GM12878 (cell line): ENCODE measurements at regions not wholly inside any gene's neighbourhood (a gene's known extent, or its start where the extent isn't known, plus 50 kb on each side); places are given as distances from the start of the nearest gene placed in this dataset.
A peak's percentile ranks its signal among the peaks of the same experiment; 100 is the strongest.

ENCODE experiments used
- ATAC-seq: fragments of 200-7000 bp; cut with Tn5 transposase; 3 replicates; pipeline ENCODE4 v1.9.1; 2020; ENCODE audit warnings: mild to moderate bottlenecking, moderate library complexity
- BruUV-seq: library from RNA; stranded (reverse); fragments of 400-500 nt; replicated peaks from 2 replicates; lab custom pipeline; 2021; lab: Mats Ljungman, UMichigan
- CTCF ChIA-PET: fragments of 300-600 bp; sonication (Branson Sonifier 250); formaldehyde crosslinking; extraction: SDS; loops from one replicate; lab custom pipeline; 2021; ENCODE audit warnings: inconsistent platforms; lab: Yijun Ruan, JAX
- POLR2A ChIA-PET: fragments of 350-600 bp; formaldehyde crosslinking; extraction: SDS; loops from one replicate; lab custom pipeline; 2021; ENCODE audit warnings: inconsistent platforms; lab: Charles Lee
- RAD21 ChIA-PET: fragments of 300-600 bp; sonication (Branson Sonifier 250); formaldehyde crosslinking; loops from one replicate; lab custom pipeline; 2023; ENCODE audit warnings: antibody characterized with exemption; ENCODE audit not compliant: unreplicated experiment; lab: Charles Lee
- SMC1A ChIA-PET: fragments of 300-600 bp; sonication (Branson Sonifier 250); formaldehyde crosslinking; loops from one replicate; lab custom pipeline; 2023; ENCODE audit not compliant: unreplicated experiment, uncharacterized antibody; lab: Charles Lee
- DNase-seq: peaks from one replicate; pipeline ENCODE4 v3.0.0-alpha.2; 2011; ENCODE audit warnings: low read depth, low spot score
- FAIRE-seq: peaks from 3 replicates; lab custom pipeline; 2011; peaks lifted over from hg19 to GRCh38; lab: Jason Lieb, UNC
- H2AFZ ChIP-seq: 2 replicates; pipeline ENCODE4 v1.6.0; 2011; ENCODE audit warnings: low read depth, low read length, control low read depth; ENCODE audit not compliant: control insufficient read depth
- H3K27ac ChIP-seq: 2 replicates; pipeline ENCODE4 v1.5.1; 2011; ENCODE audit warnings: control low read depth; ENCODE audit not compliant: control insufficient read depth, insufficient read depth
- H3K27me3 ChIP-seq, 2 experiments: replicated peaks in 1 of 2; 2 replicates each; pipeline versions ENCODE4 v1.6.0 to v1.6.1; 2011; ENCODE audit warnings: low read length in 1 of 2; ENCODE audit not compliant: control insufficient read depth in 2 of 2, insufficient read depth in 2 of 2
- H3K36me3 ChIP-seq, 2 experiments: 2 replicates each; pipeline ENCODE4 v1.5.1; 2011; ENCODE audit warnings: low read length in 1 of 2; ENCODE audit not compliant: control insufficient read depth in 2 of 2, insufficient read depth in 2 of 2
- H3K4me1 ChIP-seq: 2 replicates; pipeline ENCODE4 v1.6.1; 2011; ENCODE audit warnings: mild to moderate bottlenecking, low read length, moderate library complexity, mixed read lengths; ENCODE audit not compliant: control insufficient read depth, insufficient read depth
- H3K4me2 ChIP-seq: 2 replicates; pipeline ENCODE4 v1.6.0; 2011; ENCODE audit warnings: control low read depth; ENCODE audit not compliant: control insufficient read depth, insufficient read depth
- H3K4me3 ChIP-seq: fragments of 200-600 bp; sonication (generic); 2 replicates; pipeline ENCODE4 v1.5.1; 2016
- H3K79me2 ChIP-seq: 2 replicates; pipeline ENCODE4 v1.6.0; 2011; ENCODE audit warnings: low read length; ENCODE audit not compliant: control insufficient read depth, insufficient read depth
- H3K9ac ChIP-seq: 2 replicates; pipeline ENCODE4 v1.8.0; 2011; ENCODE audit warnings: low read length, control low read depth, mixed read lengths; ENCODE audit not compliant: control insufficient read depth, insufficient read depth
- H3K9me3 ChIP-seq: replicated peaks from 3 replicates; pipeline ENCODE4 v1.5.1; 2011; ENCODE audit warnings: mild to moderate bottlenecking, low read length; ENCODE audit not compliant: control insufficient read depth, insufficient read depth
- H4K20me1 ChIP-seq: 2 replicates; pipeline ENCODE4 v1.6.0; 2011; ENCODE audit not compliant: control insufficient read depth, insufficient read depth
- BRCA1 ChIP-seq: IDR thresholded peaks from 2 replicates; pipeline ENCODE4 v1.6.1; 2011; ENCODE audit warnings: low read depth, low read length, improper control_type of control experiment
- FOXK2 ChIP-seq: fragments of 450-650 bp; IDR thresholded peaks from 2 replicates; pipeline ENCODE4 v1.6.1; 2017; ENCODE audit warnings: mild to moderate bottlenecking, moderate library complexity
- GATAD2B ChIP-seq: fragments of 450-650 bp; conservative IDR thresholded peaks from 2 replicates; pipeline ENCODE4 v1.6.1; 2017; ENCODE audit warnings: low read depth, mild to moderate bottlenecking, moderate library complexity
- HCFC1 ChIP-seq: fragments of 150-350 bp; IDR thresholded peaks from 2 replicates; pipeline ENCODE4 v1.6.1; 2014; ENCODE audit warnings: low read length
- NFXL1 ChIP-seq: fragments of 450-650 bp; IDR thresholded peaks from 2 replicates; pipeline ENCODE4 v1.6.1; 2017; ENCODE audit warnings: antibody characterized with exemption, mild to moderate bottlenecking, borderline replicate concordance
- NFYB ChIP-seq: IDR thresholded peaks from 2 replicates; pipeline ENCODE4 v1.6.1; 2011; ENCODE audit warnings: low read depth, mild to moderate bottlenecking, low read length, improper control_type of control experiment, moderate library complexity; ENCODE audit not compliant: insufficient read depth
- PML ChIP-seq: IDR thresholded peaks from 2 replicates; pipeline ENCODE4 v1.6.1; 2012; ENCODE audit warnings: low read length, inconsistent platforms
- REST ChIP-seq: IDR thresholded peaks from 2 replicates; pipeline ENCODE4 v1.6.1; 2012; ENCODE audit warnings: mild to moderate bottlenecking, low read depth, low read length
- SKIL ChIP-seq: fragments of 450-650 bp; IDR thresholded peaks from 2 replicates; pipeline ENCODE4 v1.6.1; 2017; ENCODE audit warnings: mild to moderate bottlenecking, low read depth, inconsistent platforms; ENCODE audit not compliant: poor library complexity, severe bottlenecking
- SRF ChIP-seq, 2 experiments: IDR thresholded peaks; 2 replicates each; pipeline ENCODE4 v1.6.1; 2011; ENCODE audit warnings: low read depth in 2 of 2, low read length in 2 of 2, mild to moderate bottlenecking in 1 of 2, moderate library complexity in 1 of 2
- USF1 ChIP-seq: IDR thresholded peaks from 2 replicates; pipeline ENCODE4 v1.6.1; 2011; ENCODE audit warnings: borderline replicate concordance, low read depth, mild to moderate bottlenecking, moderate library complexity, mixed read lengths, low read length; ENCODE audit not compliant: insufficient read depth; ENCODE audit errors: extremely low read length
- YY1 ChIP-seq: IDR thresholded peaks from 2 replicates; pipeline ENCODE4 v1.6.1; 2011; ENCODE audit warnings: low read depth, mild to moderate bottlenecking, low read length
- WGBS: methylation state at CpG from one replicate; pipeline ENCODE4 v1.1.6; 2016; ENCODE audit warnings: low lambda C conversion rate; ENCODE audit not compliant: insufficient replicate concordance, insufficient coverage; ENCODE audit errors: missing lambda C conversion rate; 5-methylcytosine and 5-hydroxymethylcytosine counted together
- in situ Hi-C: fragments of 300-500 bp; cut with MboI; formaldehyde crosslinking; loops from 9 replicates; pipeline ENCODE4 v1.14.3; 2018; ENCODE audit warnings: mixed read lengths
- intact Hi-C: fragments of 100-400 bp; cut with micrococcal nuclease; formaldehyde crosslinking; loops from one replicate; pipeline ENCODE4 v1.14.2; 2022; ENCODE audit not compliant: unreplicated experiment

GRCh38 chr6:138005846-138006245 lies 101.4 kb downstream of the PERP start:
- intact Hi-C loops (no loop called here), in situ Hi-C loops (loop anchor here (10.0 kb wide), 1 partner anchor 301 kb away; no protein-coding TSS in a partner anchor)
- FAIRE-seq: no peak
- ATAC-seq: peak; percentile 27
- H3K36me3 ChIP-seq: no peaks in the 10 kb centered on the region
- TF ChIP-seq NFXL1 (no peak), NFYB (no peak), HCFC1 (no peak), PML (no peak), SRF (IDR thresholded peaks at IDR 0.05; ENCODE audit: low read depth in 2 of 2, low read length in 2 of 2) (no peak), FOXK2 (no peak), YY1 (no peak), REST (no peak), BRCA1 (no peak), GATAD2B (no peak), USF1 (no peak), SKIL (no peak)
- POLR2A ChIA-PET: interaction anchor here (0.6 to 0.7 kb wide), 2 partner anchors 26 to 298 kb away, joined by 3 read pairs; no protein-coding TSS in a partner anchor
- no peaks in the 10 kb centered on the region for H3K9me3 ChIP-seq
- H3K4me1 ChIP-seq: no peaks in the 10 kb centered on the region
- no peak for DNase-seq
- no peaks in the 10 kb centered on the region for H3K27me3 ChIP-seq
- CTCF ChIA-PET: interaction anchor here (0.6 to 11.1 kb wide), 34 partner anchors 9 to 880 kb away, joined by 3 to 296 read pairs (median 8); partner anchors contain the start of genes PERP and TNFAIP3
- H3K79me2 ChIP-seq: no peaks in the 10 kb centered on the region
- H3K9ac ChIP-seq: no peak overlapping the region
- no peak overlapping the region for H3K27ac ChIP-seq
- no peak overlapping the region for H3K4me2 ChIP-seq
- RAD21 ChIA-PET: interaction anchor here (0.8 to 10.0 kb wide), 13 partner anchors 25 to 337 kb away, joined by 3 to 151 read pairs (median 7); partner anchors contain the start of genes PERP and TNFAIP3
- no TSS peak for BruUV-seq
- no peak overlapping the region for H3K4me3 ChIP-seq
- WGBS: 0% methylated on average over 5 of the region's 5 CpGs
- H2AFZ ChIP-seq: no peak overlapping the region
- no peaks in the 10 kb centered on the region for H4K20me1 ChIP-seq
- SMC1A ChIA-PET: interaction anchor here (0.7 to 11.4 kb wide), 19 partner anchors 26 to 928 kb away, joined by 3 to 199 read pairs (median 5); partner anchors contain the start of gene TNFAIP3
